Activated gamma-delta T cell treated with Interleukin-2 at 50 U/mL for 16 hours (primary cell): ENCODE measurements at regions not wholly inside any gene's neighbourhood (a gene's known extent, or its start where the extent isn't known, plus 50 kb on each side); places are given as distances from the start of the nearest gene placed in this dataset.

Source experiments
- DNase-seq: peaks from one replicate; pipeline ENCODE4 v3.0.0-alpha.2; 2020

GRCh38 chr13:86758116-86758515 lies 913.1 kb upstream of the SLITRK5 start:
- no peak for DNase-seq

GRCh38 chr13:86760620-86761019 lies 910.6 kb upstream of the SLITRK5 start:
- no peak for DNase-seq

- no peak for DNase-seq
Observed at GRCh38 chr13:86765462-86765861, 905.7 kb upstream of the SLITRK5 start.

GRCh38 chr13:86788616-86789015 lies 882.6 kb upstream of the SLITRK5 start:
- no peak for DNase-seq

GRCh38 chr13:86792153-86792651 lies 879.0 kb upstream of the SLITRK5 start:
- no peak for DNase-seq

GRCh38 chr13:86795858-86796257 lies 875.3 kb upstream of the SLITRK5 start:
- DNase-seq = no peak

- DNase-seq = no peak
Observed at GRCh38 chr13:86810361-86810760, 860.8 kb upstream of the SLITRK5 start.

- DNase-seq = no peak
Observed at GRCh38 chr13:86813198-86813597, 858.0 kb upstream of the SLITRK5 start.

GRCh38 chr13:86825410-86825809 lies 845.8 kb upstream of the SLITRK5 start:
- no peak for DNase-seq

- DNase-seq = no peak
Observed at GRCh38 chr13:86826232-86826631, 844.9 kb upstream of the SLITRK5 start.

GRCh38 chr13:86830046-86830445 lies 841.1 kb upstream of the SLITRK5 start:
- no peak for DNase-seq

GRCh38 chr13:86831084-86831483 lies 840.1 kb upstream of the SLITRK5 start:
- DNase-seq = no peak

GRCh38 chr13:86838411-86839120 lies 832.6 kb upstream of the SLITRK5 start:
- DNase-seq = no peak

GRCh38 chr13:86839221-86839620 lies 832.0 kb upstream of the SLITRK5 start:
- DNase-seq = no peak

GRCh38 chr13:86840250-86841191 lies 830.6 kb upstream of the SLITRK5 start:
- no peak for DNase-seq

- no peak for DNase-seq
Observed at GRCh38 chr13:86841264-86841663, 829.9 kb upstream of the SLITRK5 start.

GRCh38 chr13:86846501-86846900 lies 824.7 kb upstream of the SLITRK5 start:
- no peak for DNase-seq

GRCh38 chr13:86848716-86849115 lies 822.5 kb upstream of the SLITRK5 start:
- no peak for DNase-seq

- DNase-seq = no peak
Observed at GRCh38 chr13:86856991-86857390, 814.2 kb upstream of the SLITRK5 start.

- DNase-seq = no peak
Observed at GRCh38 chr13:86858216-86858615, 813.0 kb upstream of the SLITRK5 start.

- no peak for DNase-seq
Observed at GRCh38 chr13:86862137-86862536, 809.0 kb upstream of the SLITRK5 start.

GRCh38 chr13:86864376-86864775 lies 806.8 kb upstream of the SLITRK5 start:
- DNase-seq = no peak

- no peak for DNase-seq
Observed at GRCh38 chr13:86870444-86870843, 800.7 kb upstream of the SLITRK5 start.

- DNase-seq = no peak
Observed at GRCh38 chr13:86877441-86877840, 793.7 kb upstream of the SLITRK5 start.
